AG09309 (cell line): ENCODE measurements at regions not wholly inside any gene's neighbourhood (a gene's known extent, or its start where the extent isn't known, plus 50 kb on each side); places are given as distances from the start of the nearest gene placed in this dataset.

ENCODE experiments used
- DNase-seq: peaks from one replicate; pipeline ENCODE4 v3.0.0-alpha.2; 2010; ENCODE audit warnings: low read depth
- H3K4me3 ChIP-seq: 2 replicates; pipeline ENCODE4 v1.5.1; 2011; ENCODE audit warnings: mild to moderate bottlenecking, low read depth, low read length, moderate library complexity; ENCODE audit not compliant: control insufficient read depth
- CTCF ChIP-seq: IDR thresholded peaks from 2 replicates; pipeline ENCODE4 v1.5.1; 2011; ENCODE audit warnings: mild to moderate bottlenecking, low read depth, low read length, inconsistent platforms; ENCODE audit not compliant: insufficient read depth, control insufficient read depth; ENCODE audit errors: missing control alignments

DNA sequence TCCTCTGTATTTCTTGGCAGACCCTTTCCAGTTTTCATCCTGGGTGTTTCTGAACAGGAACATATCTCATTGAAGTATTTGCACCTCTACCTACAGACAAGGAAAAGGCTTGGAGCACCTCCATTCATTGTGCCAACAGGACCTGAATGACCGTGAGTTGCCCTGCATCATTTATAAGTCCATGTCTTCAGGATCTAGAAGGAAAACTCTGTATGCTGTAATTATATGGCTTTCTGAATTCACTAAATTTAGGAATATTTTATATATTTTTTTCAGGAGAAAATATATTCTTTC, 402.3 kb upstream of the SLC14A2 start:
- DNase-seq: no peak
- TF ChIP-seq CTCF: no peak
- no peak overlapping the region for H3K4me3 ChIP-seq

DNA sequence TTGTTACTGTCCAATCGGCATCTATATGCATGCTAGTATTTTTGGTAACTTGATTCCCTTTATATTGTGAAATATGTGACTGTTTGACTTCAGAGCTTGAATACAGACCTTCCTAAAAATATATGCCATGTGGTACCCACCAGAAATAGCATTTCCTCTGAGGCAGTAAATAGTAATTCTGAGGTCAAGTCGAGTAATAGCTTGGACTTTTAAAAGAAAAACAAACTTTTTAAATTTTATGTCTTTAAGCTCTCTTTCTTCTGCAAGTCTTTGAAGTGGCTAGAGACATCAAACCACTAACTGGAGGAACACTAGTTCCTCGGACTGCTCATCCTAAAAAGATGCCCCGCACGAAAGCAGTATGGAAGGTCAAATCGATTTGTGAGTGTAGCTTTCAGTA, 396.8 kb upstream of the SLC14A2 start:
- no peak overlapping the region for H3K4me3 ChIP-seq
- TF ChIP-seq CTCF: no peak
- no peak for DNase-seq

GRCh38 chr18:45221363-45221762, 393.9 kb upstream of the SLC14A2 start:
- H3K4me3 ChIP-seq: no peak overlapping the region
- DNase-seq: peak; percentile 39
- TF ChIP-seq CTCF: no peak

DNA sequence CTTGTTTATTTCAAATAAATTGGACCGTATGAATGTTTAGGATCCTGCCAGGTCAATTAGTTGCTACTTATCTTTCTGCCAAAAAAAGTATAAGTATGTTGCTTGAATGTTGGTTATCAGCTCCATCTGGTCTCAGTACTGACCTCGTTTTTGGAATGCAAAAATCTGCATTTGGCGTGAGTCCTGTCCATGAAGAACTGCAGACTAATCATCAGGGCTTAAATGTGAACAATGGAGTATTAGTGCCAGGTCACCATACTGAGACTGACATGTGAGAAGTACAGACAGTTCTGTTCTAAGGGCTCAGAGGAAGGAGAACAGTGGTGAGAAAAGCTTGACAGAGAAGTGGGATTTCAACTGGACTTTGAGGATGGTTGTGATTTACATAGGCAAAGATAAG, 393.1 kb upstream of the SLC14A2 start:
- TF ChIP-seq CTCF: no peak
- no peak for DNase-seq
- no peak overlapping the region for H3K4me3 ChIP-seq

DNA sequence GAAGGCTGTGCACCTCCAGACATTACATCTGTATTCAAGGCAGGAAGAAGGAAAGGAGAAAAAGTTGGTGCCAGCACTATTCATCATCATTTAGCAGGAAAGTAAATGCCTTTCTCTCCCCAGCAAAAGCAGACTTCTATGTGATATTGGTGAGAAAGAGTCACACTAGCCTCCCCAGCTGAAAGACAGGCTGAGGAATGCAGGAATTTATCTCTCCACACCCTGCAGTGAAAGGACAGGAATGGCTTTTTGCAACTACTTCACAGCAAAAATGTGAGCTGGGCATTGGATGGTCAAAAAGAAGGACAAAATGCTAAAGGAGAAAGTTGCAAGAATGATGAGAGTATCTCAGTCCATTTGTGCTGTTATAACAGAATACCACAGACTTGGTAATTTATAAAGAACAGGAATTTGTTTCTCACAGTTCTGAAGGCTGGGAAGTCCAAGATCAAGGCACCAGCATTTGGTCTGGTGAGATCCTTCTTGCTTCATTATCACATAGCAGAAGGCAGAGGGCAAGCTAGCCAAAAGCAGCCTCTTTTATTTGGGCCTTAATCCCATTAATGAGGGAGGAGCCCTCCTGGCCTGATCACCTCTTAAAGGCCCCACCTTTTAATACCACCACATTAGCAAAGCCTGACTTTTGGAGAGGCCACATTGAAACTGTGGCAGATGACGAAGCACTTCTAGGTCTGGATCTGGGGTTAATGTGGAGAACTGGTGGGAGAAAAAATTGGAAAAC, 388.1 kb upstream of the SLC14A2 start:
- no peak overlapping the region for H3K4me3 ChIP-seq
- no peak for TF ChIP-seq CTCF
- no peak for DNase-seq

- no peak for DNase-seq
- no peak for TF ChIP-seq CTCF
- no peak overlapping the region for H3K4me3 ChIP-seq
These were observed 386.4 kb upstream of the SLC14A2 start for GRCh38 chr18:45228796-45229388.

DNA sequence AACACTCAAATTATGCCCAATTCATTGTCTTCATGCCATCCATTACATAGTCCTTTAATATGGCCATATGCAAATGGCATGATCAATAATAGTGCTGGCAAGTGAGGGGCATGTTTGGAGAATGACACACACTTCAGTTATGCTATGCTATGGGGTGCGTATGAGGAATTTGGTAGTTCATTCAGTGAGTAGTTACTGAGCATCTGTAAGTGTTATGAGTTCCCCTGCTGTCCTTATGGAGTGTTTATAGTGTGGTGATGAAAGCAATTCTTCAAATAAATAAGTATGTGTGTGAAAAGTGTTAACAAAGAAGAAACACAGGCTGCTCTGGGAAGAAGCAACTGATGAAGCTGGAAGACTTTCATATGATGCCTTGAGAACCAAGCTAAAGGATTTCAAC, 383.7 kb upstream of the SLC14A2 start:
- H3K4me3 ChIP-seq: no peak overlapping the region
- no peak for TF ChIP-seq CTCF
- no peak for DNase-seq
